GM21367 (cell line): ENCODE measurements at regions not wholly inside any gene's neighbourhood (a gene's known extent, or its start where the extent isn't known, plus 50 kb on each side); places are given as distances from the start of the nearest gene placed in this dataset.

Source experiments
- ATAC-seq: cut with Tn5 transposase; IDR thresholded peaks from one replicate; pipeline ENCODE4 v1.9.1; 2021; ENCODE audit not compliant: unreplicated experiment

- ATAC-seq: no peak
These were observed 1399.3 kb upstream of the LRRTM1 start for GRCh38 chr2:81703831-81704230.

DNA sequence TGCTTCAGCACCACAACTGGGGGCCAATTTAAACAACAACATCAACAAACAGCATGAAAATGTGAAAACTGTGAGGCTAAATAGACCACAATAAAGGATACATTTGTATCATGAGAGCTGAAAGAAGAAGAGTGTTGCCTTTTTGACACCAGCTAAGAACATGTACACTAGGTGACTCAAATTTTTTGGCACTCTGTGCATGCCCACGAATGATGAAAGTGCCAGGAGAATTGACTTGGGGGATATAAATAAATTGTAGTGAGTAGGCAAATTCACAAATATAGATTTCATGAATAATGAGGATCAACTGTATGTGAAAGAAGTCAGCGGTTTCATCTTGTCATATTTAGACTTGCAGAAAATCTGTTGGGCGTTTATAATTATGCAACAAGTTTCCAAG lies 1388.0 kb upstream of the LRRTM1 start:
- no peak for ATAC-seq

DNA sequence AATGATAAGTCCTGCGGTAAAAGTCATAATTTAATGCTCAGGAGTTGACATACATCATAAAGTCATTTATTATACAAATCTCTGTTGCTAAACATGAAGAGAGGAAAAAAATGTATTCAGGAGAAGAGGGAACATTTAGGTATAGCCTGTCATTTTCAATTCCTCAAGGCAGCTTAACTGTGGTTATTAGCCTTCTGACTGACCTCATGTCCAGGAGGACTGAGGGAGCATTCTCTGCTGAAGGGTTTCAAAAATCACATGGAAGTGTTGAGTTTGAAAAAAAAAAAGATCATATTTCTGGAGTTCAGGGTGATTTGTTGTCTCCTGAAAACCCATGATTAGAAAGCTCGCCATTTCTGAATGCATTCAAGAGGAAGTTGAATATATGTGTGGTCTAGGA lies 1371.1 kb upstream of the LRRTM1 start:
- ATAC-seq: no peak

GRCh38 chr2:81672923-81673322 lies 1368.4 kb upstream of the LRRTM1 start:
- no peak for ATAC-seq

GRCh38 chr2:81672516-81672915 lies 1368.0 kb upstream of the LRRTM1 start:
- no peak for ATAC-seq

DNA sequence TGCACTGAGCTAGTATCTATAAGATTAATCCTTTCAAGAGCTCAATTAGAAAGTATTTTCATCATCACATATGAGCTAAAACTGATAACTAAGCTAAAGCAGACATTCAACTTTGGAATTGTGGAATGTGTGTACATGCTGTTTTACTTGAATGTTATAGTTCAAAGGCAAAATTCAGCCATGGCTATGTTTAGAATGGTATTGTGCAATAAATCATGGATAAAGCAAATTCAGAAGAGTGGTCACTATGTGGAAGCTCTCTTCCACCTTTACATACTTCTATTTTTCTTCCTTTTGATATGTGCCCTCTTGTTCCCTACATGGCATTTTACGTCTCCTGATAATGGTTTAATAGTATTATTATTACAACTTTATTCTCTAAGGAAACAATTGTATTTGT lies 1366.3 kb upstream of the LRRTM1 start:
- no peak for ATAC-seq

DNA sequence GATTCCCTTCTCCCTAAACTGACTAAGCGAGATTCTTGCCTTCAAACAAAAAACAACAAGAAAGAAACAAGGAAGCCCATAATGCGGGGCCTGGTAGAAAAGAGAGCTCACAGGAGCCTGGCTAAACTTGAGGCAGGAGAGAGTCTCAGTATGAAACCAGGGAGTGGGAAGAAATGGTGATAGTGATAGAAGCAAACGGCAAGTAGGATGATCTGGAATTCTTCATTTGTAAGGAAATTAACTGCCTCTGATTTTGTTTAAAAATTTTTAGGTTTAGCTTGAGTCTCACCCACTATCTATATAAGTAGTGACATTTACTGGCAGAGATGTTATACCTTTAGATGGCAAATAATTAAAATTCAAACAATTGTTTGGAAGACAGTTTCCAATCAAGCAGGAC lies 1356.5 kb upstream of the LRRTM1 start:
- no peak for ATAC-seq

- no peak for ATAC-seq
These were observed 1353.7 kb upstream of the LRRTM1 start for GRCh38 chr2:81658227-81658626.

DNA sequence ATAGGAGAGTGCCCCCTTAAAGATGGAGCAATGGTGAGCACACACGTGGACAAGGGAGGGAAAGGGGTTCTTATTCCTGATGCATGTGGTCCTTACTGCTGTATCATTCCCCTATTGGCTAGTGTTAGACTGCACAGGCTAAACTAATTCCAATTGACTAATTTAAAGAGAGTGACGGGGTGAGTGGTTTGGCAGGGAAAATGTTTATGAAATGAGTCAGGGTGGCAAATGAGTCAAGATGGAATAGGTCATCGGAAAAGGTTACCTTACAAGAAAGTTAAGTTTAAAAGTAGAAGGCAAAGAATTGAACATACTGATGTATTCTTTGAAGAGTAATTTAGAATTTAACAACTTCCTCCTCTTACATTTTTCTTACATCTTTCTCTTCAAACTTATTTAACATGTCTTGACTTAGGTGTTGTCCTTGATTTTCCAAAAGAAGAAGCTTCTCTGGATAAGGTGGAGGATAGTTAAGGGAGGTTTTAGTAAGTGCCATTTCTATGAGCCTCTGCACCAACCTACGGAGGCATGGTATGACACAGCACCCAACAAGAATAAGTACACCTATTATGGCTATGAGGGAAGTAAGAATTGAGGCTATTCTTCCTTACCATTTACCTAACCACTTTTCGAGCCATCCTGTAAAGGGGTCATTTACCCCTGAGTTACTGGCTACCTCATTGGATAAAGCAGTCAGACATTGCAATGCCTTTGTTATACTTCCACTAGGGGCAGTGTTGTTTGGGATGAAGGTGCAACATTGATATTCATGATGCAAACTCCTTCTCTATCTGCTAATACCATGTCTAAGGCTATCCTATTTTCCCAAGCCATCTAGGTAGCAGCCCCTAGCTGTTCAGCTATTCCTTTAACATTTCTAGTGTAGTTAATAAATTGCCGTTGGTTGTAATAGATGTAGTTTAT lies 1345.8 kb upstream of the LRRTM1 start:
- ATAC-seq: no peak

DNA sequence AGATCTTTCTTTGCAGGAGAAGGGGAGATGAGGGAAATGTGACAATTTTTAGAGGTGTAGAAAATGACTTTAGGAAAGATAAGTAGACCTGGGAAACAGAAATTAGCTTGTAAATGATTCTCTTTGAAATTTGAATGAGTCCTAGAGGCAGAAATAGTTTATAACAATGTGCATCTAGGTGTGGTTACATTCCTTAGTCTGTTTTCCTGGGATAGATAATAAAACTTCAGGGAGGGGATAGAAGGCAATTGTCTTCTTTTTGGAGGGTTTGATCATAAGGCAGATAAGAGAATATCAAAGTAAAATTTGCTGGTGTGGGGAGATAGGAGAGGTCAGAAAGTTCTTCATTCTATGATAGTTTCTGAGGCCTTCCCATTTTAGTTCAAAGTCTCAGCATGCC lies 1344.3 kb upstream of the LRRTM1 start:
- no peak for ATAC-seq

DNA sequence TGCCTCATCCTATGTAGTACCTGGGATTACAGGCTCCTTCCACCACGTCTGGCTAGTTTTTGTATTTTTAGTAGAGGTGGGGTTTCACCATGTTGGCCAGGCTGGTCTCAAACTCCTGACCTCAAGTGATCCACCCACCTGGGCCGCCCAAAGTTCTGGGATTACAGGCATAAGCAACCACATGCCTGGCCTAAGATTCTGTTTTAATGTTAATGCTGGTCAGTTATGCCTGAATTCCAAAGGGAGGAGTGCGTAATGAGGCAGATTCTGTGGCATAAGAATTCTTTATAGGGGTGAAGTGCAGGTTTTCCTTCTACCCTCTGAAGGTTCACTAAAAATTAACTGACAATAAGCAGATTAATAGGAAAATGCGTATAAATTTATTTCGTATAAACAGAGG lies 1343.8 kb upstream of the LRRTM1 start:
- ATAC-seq: no peak

GRCh38 chr2:81647715-81648230 lies 1343.2 kb upstream of the LRRTM1 start:
- ATAC-seq: no peak

DNA sequence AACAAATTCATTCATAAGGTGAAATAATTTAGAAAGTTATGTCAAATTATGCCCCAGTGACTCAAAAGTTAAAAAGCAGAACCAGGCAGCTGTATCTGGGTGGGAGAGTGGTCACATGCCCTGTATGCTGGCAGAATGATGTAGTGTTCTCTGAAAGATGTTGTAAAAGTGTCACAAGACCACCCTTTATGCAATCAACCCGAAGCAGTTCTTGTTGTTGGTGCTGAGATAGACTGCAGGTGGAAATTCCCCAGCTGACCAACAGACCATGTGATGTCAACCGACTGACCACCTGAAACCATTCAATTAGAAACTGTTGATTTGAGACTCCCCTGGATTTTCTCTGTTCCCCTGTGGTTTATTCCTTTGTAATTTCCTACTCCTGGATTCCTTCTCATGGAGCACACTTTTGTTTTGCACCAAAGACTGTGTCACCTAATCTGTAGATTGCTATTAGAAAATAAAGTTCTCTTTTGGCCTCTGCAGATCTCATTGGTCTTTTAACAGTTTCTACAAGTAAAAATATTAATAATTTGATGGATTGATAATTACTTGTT lies 1341.3 kb upstream of the LRRTM1 start:
- ATAC-seq: no peak

DNA sequence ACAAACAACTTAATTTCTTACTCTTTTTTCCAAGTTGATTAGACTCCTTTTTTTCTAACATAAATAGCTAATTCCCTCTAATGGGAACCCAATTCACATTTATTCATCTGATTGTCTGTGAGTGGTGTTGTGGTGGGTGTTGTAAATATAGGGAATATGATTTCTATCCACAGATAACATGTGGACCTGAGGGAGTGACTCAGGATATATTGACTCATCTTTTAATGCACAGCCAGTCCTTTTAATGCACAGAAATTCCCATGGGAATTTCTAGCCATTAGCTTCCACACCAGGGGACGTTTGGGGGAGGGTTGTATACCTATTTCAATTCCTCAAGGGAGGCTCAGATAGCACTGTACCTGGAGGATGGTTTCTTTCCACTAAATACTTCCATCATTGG lies 1339.6 kb upstream of the LRRTM1 start:
- no peak for ATAC-seq

- ATAC-seq: no peak
These were observed 1320.3 kb upstream of the LRRTM1 start for GRCh38 chr2:81624825-81625224.

DNA sequence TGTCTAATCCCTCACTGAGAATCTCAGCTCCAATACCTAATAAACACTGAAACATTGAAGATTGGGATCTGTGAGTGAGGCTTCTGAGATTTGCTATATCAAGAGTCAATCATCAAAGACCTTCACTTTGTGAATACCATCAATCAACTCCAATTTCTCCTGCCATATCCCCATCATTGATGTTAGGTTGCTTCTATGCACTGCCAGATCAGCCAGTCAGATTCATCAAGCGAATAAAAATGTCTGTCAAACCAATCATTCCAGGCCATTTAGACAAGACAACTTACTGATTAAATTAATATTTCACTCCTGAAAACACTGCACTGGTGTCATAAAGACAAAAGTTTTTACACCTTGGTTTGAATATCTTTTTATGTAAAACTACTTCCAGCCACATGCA lies 1295.5 kb upstream of the LRRTM1 start:
- ATAC-seq: no peak

- no peak for ATAC-seq
These were observed 1293.9 kb upstream of the LRRTM1 start for GRCh38 chr2:81598453-81598852.

DNA sequence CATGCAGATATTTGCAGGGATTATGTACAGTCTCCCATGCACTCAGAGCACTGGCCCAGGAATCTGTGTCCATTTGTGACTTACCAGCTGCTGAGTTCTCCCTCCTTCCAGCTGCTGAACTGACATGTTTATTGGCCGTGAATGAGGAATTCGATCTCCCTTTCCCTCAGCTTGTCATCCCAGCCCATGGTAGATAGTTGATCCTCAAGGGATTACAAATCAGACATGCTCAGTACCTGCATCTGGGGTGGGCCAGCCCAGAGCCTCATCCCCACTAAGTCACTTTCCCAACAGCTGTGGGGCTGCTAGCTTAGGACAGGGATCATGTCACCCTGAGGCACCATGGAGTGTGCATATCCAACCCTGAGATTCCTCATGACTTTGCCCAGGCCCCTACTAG lies 1284.9 kb upstream of the LRRTM1 start:
- ATAC-seq: no peak

- no peak for ATAC-seq
These were observed 1279.0 kb upstream of the LRRTM1 start for GRCh38 chr2:81583311-81584108.

DNA sequence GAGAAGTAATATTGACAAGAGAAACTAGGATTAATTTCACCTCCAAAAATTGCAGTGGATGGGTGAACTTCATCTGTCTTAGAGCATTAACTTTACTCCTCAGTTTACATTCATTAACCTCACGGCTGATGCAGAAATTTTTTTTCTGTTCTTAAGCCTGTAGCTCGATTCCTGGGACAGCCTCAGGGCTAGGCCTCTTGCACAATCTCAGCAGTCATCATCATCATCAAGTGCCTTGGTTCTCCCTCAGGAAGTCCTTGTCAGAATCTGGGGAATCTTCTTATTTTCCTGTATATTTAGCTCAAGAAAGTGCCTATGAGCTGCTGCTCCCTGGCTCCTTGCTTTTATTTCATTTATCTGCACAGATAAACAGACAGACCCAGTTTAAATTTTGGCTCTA lies 1272.2 kb upstream of the LRRTM1 start:
- no peak for ATAC-seq

- ATAC-seq: no peak
These were observed 1246.6 kb upstream of the LRRTM1 start for GRCh38 chr2:81551040-81551634.
